ENCODE measurements at regions not wholly inside any gene's neighbourhood (a gene's known extent, or its start where the extent isn't known, plus 50 kb on each side); places are given as distances from the start of the nearest gene placed in this dataset.

GRCh38 chr6:81820422-81820821, 67.9 kb upstream of the TENT5A start:
- CTCF ChIA-PET, result no interaction called here
- Mint-ChIP-seq H3K4me1 (0 out of 2 replicates have a peak, but pooled peaks cover 3% of the 10 kb centered on the region), H3K27me3 (ENCODE audit: low read depth) (no peaks in the 10 kb centered on the region), H3K4me3 (no peak overlapping the region), H3K9me3 (no peaks in the 10 kb centered on the region), H3K27ac (no peak overlapping the region), H3K36me3 (no peaks in the 10 kb centered on the region)
- ATAC-seq (no peak), DNase-seq (ENCODE audit: low spot score) (no peak)
- TF ChIP-seq, protein P1, sequence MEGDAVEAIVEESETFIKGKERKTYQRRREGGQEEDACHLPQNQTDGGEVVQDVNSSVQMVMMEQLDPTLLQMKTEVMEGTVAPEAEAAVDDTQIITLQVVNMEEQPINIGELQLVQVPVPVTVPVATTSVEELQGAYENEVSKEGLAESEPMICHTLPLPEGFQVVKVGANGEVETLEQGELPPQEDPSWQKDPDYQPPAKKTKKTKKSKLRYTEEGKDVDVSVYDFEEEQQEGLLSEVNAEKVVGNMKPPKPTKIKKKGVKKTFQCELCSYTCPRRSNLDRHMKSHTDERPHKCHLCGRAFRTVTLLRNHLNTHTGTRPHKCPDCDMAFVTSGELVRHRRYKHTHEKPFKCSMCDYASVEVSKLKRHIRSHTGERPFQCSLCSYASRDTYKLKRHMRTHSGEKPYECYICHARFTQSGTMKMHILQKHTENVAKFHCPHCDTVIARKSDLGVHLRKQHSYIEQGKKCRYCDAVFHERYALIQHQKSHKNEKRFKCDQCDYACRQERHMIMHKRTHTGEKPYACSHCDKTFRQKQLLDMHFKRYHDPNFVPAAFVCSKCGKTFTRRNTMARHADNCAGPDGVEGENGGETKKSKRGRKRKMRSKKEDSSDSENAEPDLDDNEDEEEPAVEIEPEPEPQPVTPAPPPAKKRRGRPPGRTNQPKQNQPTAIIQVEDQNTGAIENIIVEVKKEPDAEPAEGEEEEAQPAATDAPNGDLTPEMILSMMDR (IDR thresholded peaks at IDR 0.05), result no peak
- TF ChIP-seq HMGA2 (CRISPR knock-in tag; IDR thresholded peaks at IDR 0.05) (no peak), NFATC4 (CRISPR knock-in tag; IDR thresholded peaks at IDR 0.05) (no peak)
- POLR2A ChIA-PET, result no interaction called here

DNA sequence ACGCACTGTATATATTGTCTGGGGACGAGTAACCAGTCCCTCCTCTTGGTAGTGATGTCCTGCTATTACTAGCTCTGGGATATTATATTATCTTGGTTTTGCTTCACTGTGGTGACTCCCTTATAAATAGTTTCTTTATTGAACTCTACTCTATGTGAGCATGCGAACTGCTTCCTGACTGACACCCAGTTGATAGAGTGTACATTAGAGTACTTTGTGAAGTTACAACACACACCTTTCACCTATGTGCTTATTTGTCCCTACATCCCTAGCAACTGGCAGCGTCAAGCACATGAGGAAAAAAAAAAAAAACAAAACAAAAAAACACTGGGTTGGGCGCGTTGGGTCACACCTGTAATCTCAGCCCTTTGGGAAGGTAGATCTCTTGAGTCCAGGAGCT, 67.3 kb upstream of the TENT5A start:
- no peak overlapping the region for H3K27ac Mint-ChIP-seq
- POLR2A ChIA-PET, result no interaction called here
- H3K9me3 Mint-ChIP-seq, result no peaks in the 10 kb centered on the region
- no peak for DNase-seq (ENCODE audit: low spot score)
- TF ChIP-seq ZNF425 (CRISPR knock-in tag; conservative IDR thresholded peaks at IDR 0.05) (no peak), CBFB (CRISPR knock-in tag; IDR thresholded peaks at IDR 0.05; ENCODE audit: low read depth) (no peak), CREM (CRISPR knock-in tag; IDR thresholded peaks at IDR 0.05) (no peak), HMGA2 (CRISPR knock-in tag; IDR thresholded peaks at IDR 0.05) (no peak), ZNF416 (CRISPR knock-in tag; IDR thresholded peaks at IDR 0.05) (no peak)
- TF ChIP-seq, protein P2, sequence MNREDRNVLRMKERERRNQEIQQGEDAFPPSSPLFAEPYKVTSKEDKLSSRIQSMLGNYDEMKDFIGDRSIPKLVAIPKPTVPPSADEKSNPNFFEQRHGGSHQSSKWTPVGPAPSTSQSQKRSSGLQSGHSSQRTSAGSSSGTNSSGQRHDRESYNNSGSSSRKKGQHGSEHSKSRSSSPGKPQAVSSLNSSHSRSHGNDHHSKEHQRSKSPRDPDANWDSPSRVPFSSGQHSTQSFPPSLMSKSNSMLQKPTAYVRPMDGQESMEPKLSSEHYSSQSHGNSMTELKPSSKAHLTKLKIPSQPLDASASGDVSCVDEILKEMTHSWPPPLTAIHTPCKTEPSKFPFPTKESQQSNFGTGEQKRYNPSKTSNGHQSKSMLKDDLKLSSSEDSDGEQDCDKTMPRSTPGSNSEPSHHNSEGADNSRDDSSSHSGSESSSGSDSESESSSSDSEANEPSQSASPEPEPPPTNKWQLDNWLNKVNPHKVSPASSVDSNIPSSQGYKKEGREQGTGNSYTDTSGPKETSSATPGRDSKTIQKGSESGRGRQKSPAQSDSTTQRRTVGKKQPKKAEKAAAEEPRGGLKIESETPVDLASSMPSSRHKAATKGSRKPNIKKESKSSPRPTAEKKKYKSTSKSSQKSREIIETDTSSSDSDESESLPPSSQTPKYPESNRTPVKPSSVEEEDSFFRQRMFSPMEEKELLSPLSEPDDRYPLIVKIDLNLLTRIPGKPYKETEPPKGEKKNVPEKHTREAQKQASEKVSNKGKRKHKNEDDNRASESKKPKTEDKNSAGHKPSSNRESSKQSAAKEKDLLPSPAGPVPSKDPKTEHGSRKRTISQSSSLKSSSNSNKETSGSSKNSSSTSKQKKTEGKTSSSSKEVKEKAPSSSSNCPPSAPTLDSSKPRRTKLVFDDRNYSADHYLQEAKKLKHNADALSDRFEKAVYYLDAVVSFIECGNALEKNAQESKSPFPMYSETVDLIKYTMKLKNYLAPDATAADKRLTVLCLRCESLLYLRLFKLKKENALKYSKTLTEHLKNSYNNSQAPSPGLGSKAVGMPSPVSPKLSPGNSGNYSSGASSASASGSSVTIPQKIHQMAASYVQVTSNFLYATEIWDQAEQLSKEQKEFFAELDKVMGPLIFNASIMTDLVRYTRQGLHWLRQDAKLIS (CRISPR knock-in tag; IDR thresholded peaks at IDR 0.05; ENCODE audit: borderline replicate concordance), result no peak
- 0 out of 2 replicates have a peak, but pooled peaks cover 3% of the 10 kb centered on the region for H3K4me1 Mint-ChIP-seq
- H3K36me3 Mint-ChIP-seq, result no peaks in the 10 kb centered on the region
- CTCF ChIA-PET, result interaction anchor here (0.6 kb wide), 1 partner anchor 1728 kb away, joined by 3 read pairs; no protein-coding TSS in a partner anchor
- H3K27me3 Mint-ChIP-seq (ENCODE audit: low read depth), result no peaks in the 10 kb centered on the region
- no peak for ATAC-seq
- H3K4me3 Mint-ChIP-seq, result no peak overlapping the region

DNA sequence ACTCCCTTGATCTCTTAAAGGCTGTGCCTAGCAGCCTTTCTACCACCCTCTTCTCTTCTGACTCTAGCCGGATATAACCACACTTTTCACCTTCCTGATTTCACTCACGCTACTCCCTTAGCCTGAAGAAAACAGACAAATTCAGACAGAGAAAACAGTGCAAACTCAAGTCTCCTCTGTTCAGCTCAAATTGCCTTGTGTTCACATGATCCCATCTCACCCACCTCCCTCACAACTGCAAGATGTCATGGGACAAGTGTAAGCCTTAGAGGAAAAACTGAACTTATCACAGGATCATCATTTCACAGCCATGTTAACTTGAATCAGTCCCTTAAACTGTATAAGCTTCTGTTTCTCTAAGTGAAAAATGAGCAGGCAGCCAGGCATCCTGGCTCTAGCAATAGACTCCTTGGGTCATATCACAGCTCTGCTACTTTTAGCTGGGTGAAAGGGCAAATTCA, 66.5 kb upstream of the TENT5A start:
- Mint-ChIP-seq H3K27me3 (ENCODE audit: low read depth) (no peaks in the 10 kb centered on the region), H3K9me3 (no peaks in the 10 kb centered on the region), H3K36me3 (no peaks in the 10 kb centered on the region), H3K4me3 (no peak overlapping the region), H3K4me1 (0 out of 2 replicates have a peak, but pooled peaks cover 3% of the 10 kb centered on the region), H3K27ac (no peak overlapping the region)
- ChIA-PET POLR2A (no interaction called here), CTCF (no interaction called here)
- DNase-seq (ENCODE audit: low spot score) (no peak), ATAC-seq (no peak)
- no peak for TF ChIP-seq PRRX2 (CRISPR knock-in tag; IDR thresholded peaks at IDR 0.05)
- TF ChIP-seq, protein P3, sequence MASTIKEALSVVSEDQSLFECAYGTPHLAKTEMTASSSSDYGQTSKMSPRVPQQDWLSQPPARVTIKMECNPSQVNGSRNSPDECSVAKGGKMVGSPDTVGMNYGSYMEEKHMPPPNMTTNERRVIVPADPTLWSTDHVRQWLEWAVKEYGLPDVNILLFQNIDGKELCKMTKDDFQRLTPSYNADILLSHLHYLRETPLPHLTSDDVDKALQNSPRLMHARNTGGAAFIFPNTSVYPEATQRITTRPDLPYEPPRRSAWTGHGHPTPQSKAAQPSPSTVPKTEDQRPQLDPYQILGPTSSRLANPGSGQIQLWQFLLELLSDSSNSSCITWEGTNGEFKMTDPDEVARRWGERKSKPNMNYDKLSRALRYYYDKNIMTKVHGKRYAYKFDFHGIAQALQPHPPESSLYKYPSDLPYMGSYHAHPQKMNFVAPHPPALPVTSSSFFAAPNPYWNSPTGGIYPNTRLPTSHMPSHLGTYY (CRISPR knock-in tag; IDR thresholded peaks at IDR 0.05), result no peak
- TF ChIP-seq CREM (CRISPR knock-in tag; IDR thresholded peaks at IDR 0.05), result no peak
- TF ChIP-seq E2F5 (CRISPR knock-in tag; IDR thresholded peaks at IDR 0.05), result no peak
- TF ChIP-seq, protein P4, sequence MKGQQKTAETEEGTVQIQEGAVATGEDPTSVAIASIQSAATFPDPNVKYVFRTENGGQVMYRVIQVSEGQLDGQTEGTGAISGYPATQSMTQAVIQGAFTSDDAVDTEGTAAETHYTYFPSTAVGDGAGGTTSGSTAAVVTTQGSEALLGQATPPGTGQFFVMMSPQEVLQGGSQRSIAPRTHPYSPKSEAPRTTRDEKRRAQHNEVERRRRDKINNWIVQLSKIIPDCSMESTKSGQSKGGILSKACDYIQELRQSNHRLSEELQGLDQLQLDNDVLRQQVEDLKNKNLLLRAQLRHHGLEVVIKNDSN (CRISPR knock-in tag; IDR thresholded peaks at IDR 0.05), result no peak
- TF ChIP-seq ZNF396 (CRISPR knock-in tag; IDR thresholded peaks at IDR 0.05; ENCODE audit: borderline replicate concordance), result no peak

Data from WTC11 (cell line).